ENCODE measurements at regions not wholly inside any gene's neighbourhood (a gene's known extent, or its start where the extent isn't known, plus 50 kb on each side); places are given as distances from the start of the nearest gene placed in this dataset.
A peak's percentile ranks its signal among the peaks of the same experiment; 100 is the strongest.

DNA sequence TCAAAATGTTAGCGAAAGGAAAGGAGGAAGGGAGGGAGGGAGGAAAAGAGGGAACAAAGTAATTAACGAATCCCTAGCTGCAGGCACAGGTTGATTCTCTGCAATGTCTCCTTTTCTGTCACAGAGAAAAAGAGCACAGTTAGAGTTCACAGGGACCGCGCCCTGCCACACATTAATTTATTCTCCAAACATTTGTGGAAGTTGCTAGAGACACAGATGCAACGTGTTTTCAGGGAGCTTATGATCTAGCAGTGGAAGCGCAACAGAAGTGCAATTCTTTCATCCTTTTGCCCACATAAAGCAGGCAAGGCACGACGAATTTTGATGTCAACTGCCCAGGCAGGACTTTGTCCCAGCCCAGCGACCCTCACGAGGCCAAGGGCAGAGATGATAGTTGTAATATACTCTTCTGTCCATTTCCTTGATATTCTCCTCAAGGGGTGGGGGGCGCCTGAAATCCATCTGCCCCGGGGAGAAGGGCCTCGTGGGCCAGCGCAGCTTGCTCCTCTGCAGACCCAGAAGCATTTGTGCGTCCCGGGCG, 101.7 kb upstream of the ZNF438 start:
- no peak for DNase-seq (ENCODE audit: low read depth, low spot score)
- Histone ChIP-seq H3K4me1 (ENCODE audit: control insufficient read depth in 1 of 2, insufficient read depth in 2 of 2, low read length in 2 of 2) (peaks cover 13 to 20% of the 10 kb centered on the region in 2 experiments; a peak in 3 of 4 replicates), H3K79me2 (ENCODE audit: insufficient read depth, low read length) (no peaks in the 10 kb centered on the region), H3K9ac (ENCODE audit: low read length) (no peak overlapping the region), H2AFZ (ENCODE audit: low read depth, low read length, poor library complexity, severe bottlenecking) (no peak overlapping the region), H3K9me3 (ENCODE audit: control insufficient read depth in 1 of 2, insufficient read depth in 1 of 2, low read depth in 1 of 2, low read length in 2 of 2) (no peaks in the 10 kb centered on the region), H4K20me1 (ENCODE audit: insufficient read depth) (no peaks in the 10 kb centered on the region), H3K27me3 (ENCODE audit: insufficient read depth, low read length) (no peaks in the 10 kb centered on the region), H3K4me2 (ENCODE audit: low read length) (peak overlapping the region; percentile 33), H3K36me3 (ENCODE audit: control insufficient read depth in 1 of 2, insufficient read depth in 2 of 2, low read length in 2 of 2) (no peaks in the 10 kb centered on the region), H3K9me2 (ENCODE audit: insufficient read depth) (no peaks in the 10 kb centered on the region), H3K4me3 (replicated peaks in 1 of 2; ENCODE audit: low read depth in 1 of 2, low read length in 2 of 2) (no peak overlapping the region), H3K27ac (ENCODE audit: low read depth, low read length) (no peak overlapping the region)
- ChIA-PET RAD21 (ENCODE audit: low non-redundant PET in 1 of 2, low total read pairs in 2 of 2, uncharacterized antibody in 2 of 2, unreplicated experiment in 2 of 2) (no interaction called here), POLR2A (no interaction called here), CTCF (no interaction called here)
- TSS peak; percentile 56 for BruUV-seq (replicated peaks)
- intact Hi-C loops (cut with micrococcal nuclease), result no loop called here
- ATAC-seq, result no peak
- TF ChIP-seq SRF (IDR thresholded peaks at IDR 0.05; ENCODE audit: low read depth), result no peak
- no peak for TF ChIP-seq CBX3 (IDR thresholded peaks at IDR 0.05; ENCODE audit: low read depth)
- TF ChIP-seq ELF1 (IDR thresholded peaks at IDR 0.05; ENCODE audit: borderline replicate concordance, low read depth), result no peak
- no peak for TF ChIP-seq FOSL1 (IDR thresholded peaks at IDR 0.05; ENCODE audit: low read depth)
- no peak for TF ChIP-seq ZFX (IDR thresholded peaks at IDR 0.05)
- no peak for TF ChIP-seq SP1 (IDR thresholded peaks at IDR 0.05; ENCODE audit: low read depth)
- no peak for TF ChIP-seq POLR2A (IDR thresholded peaks at IDR 0.05; ENCODE audit: borderline replicate concordance, extremely low read depth, insufficient read depth, insufficient read length)
- TF ChIP-seq EZH2 (IDR thresholded peaks at IDR 0.05), result no peak
- no peak for TF ChIP-seq EZH2phosphoT487 (IDR thresholded peaks at IDR 0.05; ENCODE audit: borderline replicate concordance)
- TF ChIP-seq, protein P1, sequence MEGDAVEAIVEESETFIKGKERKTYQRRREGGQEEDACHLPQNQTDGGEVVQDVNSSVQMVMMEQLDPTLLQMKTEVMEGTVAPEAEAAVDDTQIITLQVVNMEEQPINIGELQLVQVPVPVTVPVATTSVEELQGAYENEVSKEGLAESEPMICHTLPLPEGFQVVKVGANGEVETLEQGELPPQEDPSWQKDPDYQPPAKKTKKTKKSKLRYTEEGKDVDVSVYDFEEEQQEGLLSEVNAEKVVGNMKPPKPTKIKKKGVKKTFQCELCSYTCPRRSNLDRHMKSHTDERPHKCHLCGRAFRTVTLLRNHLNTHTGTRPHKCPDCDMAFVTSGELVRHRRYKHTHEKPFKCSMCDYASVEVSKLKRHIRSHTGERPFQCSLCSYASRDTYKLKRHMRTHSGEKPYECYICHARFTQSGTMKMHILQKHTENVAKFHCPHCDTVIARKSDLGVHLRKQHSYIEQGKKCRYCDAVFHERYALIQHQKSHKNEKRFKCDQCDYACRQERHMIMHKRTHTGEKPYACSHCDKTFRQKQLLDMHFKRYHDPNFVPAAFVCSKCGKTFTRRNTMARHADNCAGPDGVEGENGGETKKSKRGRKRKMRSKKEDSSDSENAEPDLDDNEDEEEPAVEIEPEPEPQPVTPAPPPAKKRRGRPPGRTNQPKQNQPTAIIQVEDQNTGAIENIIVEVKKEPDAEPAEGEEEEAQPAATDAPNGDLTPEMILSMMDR (IDR thresholded peaks at IDR 0.05 in 2 of 3, conservative IDR thresholded peaks at IDR 0.05 in 1 of 3; ENCODE audit: borderline replicate concordance in 1 of 3, insufficient read depth in 1 of 3, low read depth in 2 of 3, low read length in 2 of 3), result no peak
- TF ChIP-seq, protein P2, sequence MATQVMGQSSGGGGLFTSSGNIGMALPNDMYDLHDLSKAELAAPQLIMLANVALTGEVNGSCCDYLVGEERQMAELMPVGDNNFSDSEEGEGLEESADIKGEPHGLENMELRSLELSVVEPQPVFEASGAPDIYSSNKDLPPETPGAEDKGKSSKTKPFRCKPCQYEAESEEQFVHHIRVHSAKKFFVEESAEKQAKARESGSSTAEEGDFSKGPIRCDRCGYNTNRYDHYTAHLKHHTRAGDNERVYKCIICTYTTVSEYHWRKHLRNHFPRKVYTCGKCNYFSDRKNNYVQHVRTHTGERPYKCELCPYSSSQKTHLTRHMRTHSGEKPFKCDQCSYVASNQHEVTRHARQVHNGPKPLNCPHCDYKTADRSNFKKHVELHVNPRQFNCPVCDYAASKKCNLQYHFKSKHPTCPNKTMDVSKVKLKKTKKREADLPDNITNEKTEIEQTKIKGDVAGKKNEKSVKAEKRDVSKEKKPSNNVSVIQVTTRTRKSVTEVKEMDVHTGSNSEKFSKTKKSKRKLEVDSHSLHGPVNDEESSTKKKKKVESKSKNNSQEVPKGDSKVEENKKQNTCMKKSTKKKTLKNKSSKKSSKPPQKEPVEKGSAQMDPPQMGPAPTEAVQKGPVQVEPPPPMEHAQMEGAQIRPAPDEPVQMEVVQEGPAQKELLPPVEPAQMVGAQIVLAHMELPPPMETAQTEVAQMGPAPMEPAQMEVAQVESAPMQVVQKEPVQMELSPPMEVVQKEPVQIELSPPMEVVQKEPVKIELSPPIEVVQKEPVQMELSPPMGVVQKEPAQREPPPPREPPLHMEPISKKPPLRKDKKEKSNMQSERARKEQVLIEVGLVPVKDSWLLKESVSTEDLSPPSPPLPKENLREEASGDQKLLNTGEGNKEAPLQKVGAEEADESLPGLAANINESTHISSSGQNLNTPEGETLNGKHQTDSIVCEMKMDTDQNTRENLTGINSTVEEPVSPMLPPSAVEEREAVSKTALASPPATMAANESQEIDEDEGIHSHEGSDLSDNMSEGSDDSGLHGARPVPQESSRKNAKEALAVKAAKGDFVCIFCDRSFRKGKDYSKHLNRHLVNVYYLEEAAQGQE (IDR thresholded peaks at IDR 0.05; ENCODE audit: low read depth), result no peak
